ENCODE measurements at regions not wholly inside any gene's neighbourhood (a gene's known extent, or its start where the extent isn't known, plus 50 kb on each side); places are given as distances from the start of the nearest gene placed in this dataset.

- TF ChIP-seq CTCF (conservative IDR thresholded peaks at IDR 0.05 in 1 of 2, IDR thresholded peaks at IDR 0.05 in 1 of 2; ENCODE audit: extremely low read depth in 1 of 2, insufficient read depth in 1 of 2, low read depth in 1 of 2, low read length in 2 of 2) (no peak), EZH2 (IDR thresholded peaks at IDR 0.05; ENCODE audit: borderline replicate concordance, low read length) (no peak)
Measured at GRCh38 chr21:28078126-28078525, 914.6 kb downstream of the LTN1 start.
